GM19324 (cell line): ENCODE measurements at regions not wholly inside any gene's neighbourhood (a gene's known extent, or its start where the extent isn't known, plus 50 kb on each side); places are given as distances from the start of the nearest gene placed in this dataset.
"Not testable (repeated sequence)": the region's sequence is repeated elsewhere in the genome, so short reads cannot be mapped to it uniquely, and the experiment has no call there.

ENCODE experiments used
- ATAC-seq: cut with Tn5 transposase; IDR thresholded peaks from one replicate; pipeline ENCODE4 v1.9.1; 2021; ENCODE audit warnings: mild to moderate bottlenecking, moderate library complexity; ENCODE audit not compliant: unreplicated experiment, low FRiP score

DNA sequence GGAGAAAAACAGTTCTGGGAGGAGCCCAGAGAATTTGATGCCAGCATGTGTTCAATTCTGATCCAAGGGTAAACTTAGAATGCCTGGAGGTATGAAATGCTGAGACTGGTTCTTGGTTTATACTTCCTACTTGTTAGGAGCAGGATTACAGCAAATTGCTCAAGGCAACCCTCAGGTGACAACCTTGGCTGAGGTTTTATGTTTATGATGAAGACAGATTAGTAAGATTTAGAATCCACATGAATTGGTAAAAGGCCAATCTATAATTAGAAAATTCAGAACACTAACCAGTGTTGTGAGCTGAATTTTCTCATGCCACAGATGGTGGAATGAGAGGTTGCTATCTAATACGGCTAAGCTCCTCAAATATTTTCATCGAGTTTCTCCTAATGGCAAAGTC lies 235.3 kb upstream of the NRIP1 start:
- ATAC-seq = no peak

DNA sequence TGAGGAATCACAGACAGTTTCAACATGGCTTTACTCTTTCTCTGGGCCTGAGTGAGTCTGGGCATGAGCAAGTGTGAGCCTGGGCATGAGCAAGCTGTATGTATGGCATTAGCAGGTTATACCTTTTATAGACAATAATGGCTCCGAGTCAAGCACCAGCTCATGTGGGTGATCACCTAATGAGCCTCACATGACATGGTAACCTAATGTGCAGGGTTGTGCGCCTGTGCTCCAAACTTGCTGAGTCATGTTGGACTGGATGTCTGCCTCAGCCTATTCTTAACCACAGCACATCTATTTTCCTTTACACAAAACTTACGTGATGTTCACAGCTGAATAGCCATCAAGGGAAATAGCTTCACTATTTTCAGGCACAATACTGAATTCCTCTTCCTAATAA lies 236.2 kb upstream of the NRIP1 start:
- no peak for ATAC-seq

DNA sequence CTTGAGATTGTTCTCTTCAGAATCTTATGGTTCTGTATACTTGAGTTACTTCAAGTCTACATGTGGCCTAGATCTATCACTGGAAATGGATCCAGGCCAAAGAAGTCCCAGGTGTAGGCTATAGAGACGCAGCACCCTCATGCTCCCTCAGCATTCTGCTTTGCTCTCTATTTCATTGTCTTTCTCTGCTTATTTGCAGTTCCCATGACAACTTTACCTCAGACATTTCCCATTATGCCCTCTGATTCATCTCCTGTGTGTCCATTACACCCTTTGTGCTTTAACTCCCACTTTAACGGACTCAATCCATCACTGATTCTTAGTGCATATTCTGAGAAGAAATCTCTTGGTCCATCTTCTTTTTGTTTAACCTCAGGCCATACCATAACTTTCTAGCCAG lies 236.9 kb upstream of the NRIP1 start:
- no peak for ATAC-seq

DNA sequence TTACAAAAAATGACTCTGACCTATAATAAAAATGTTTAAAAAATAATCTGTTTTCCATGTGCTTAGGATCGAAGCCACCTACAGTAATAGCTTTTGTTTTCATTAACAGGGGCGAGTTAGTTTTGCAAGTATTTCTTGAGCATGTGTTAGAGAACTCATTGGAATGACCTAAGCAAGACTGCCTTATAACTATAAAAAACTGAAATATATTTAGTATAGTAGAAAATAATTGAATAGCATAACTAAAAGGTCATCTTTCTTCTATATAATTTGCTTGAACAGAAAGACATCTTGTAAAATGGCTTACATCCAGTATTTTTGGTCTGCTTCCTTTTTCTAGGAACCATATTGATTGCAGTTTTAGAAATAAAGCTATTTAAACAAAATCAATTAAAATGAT lies 241.5 kb upstream of the NRIP1 start:
- no peak for ATAC-seq

DNA sequence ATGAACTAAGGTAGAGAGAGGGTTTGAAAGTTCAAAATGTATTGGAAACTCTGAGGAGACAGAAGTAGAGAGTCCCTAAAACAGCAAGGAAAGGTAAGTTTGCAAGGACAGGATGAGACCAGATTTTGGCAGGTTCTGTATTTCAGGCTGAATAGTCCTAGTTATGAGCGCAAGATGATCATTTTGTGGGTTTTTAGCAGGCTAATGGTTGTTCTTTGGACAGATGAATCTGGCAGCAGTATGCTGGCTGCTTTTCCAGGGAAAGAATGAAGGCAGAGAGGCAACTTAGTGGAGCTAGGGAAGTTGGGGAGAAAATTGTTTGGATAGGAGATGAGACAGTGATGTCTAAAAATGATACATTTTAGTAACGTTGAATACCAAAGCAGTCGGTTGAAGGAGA lies 243.5 kb upstream of the NRIP1 start:
- no peak for ATAC-seq

DNA sequence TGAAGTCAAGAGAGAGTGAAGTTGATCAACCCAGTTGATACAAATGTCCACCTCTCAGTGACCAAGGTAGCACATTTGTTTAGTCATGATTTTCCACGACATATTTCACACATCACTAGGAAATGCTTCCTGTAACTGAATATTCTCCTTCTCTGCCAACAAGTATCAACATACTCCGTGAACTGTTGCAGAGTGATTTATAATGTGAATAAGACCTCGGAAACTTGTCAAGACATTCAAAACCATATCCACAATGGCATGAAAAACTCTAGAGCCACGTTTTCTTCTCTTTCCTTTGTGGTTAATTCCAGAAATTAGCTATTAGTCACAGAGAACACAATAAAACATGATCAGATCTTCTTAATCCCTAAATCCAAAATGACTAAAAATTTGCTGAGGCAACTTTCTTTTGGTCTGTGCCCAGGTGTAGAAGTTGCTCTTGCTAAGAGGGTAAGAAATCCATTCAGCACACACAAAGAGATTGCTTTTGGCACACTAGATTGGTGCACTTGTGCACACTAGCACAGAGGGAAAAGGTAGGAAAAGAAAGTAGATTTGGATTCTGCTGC lies 244.3 kb upstream of the NRIP1 start:
- ATAC-seq = no peak

DNA sequence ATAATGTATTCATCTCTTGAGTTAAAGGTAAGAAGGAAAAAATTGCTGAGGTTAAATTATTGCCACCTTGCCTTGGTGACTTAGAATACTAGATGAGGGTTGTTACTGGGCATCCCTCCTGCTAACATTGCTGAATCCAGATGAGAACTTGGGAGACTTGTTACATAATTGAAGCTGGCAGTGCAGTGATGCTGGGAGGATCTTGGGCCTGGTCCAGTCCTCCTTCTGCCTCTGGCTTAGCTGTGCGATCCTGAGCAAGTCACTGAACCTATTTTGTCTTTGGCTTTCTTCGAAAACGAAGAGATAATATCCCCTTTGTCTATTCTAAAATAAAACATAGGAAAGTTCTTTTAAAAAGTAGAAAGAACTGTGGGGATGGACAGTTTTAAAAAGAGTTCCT lies 244.9 kb upstream of the NRIP1 start:
- no peak for ATAC-seq

DNA sequence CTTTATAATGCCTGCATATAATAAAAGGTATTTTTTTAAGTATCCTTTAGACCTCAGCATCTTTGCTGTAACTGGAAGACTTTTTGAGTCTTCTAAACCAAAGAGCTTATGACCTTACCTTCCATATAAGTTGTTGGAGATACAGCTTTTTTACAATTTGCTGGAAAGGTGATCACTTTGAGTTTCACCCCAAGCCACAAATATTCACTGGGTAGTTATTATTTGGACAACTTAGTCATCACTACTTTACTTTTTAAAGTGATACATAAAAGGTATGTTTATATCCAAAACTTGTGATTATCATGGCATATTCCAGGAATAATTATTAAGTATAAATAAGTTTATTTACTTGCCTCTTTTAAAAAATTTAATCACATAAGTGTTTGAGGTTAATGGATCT lies 246.7 kb upstream of the NRIP1 start:
- no peak for ATAC-seq

DNA sequence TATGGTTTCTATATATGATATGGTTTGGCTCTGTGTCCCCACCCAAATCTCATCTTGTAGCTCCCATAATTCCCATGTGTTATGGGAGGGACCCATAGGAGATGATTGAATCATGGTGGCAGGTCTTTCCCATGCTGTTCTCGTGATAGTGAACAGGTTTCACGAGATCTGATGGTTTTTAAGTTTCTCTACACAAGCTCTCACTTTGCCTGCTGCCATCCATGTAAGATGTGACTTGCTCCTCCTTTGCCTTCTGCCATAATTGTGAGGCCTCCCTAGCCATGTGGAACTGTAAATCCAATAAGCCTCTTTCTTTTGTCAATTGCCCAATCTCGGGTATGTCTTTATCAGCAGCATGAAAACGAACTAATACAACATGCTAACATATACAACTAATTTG lies 252.2 kb upstream of the NRIP1 start:
- ATAC-seq = not testable (repeated sequence)

DNA sequence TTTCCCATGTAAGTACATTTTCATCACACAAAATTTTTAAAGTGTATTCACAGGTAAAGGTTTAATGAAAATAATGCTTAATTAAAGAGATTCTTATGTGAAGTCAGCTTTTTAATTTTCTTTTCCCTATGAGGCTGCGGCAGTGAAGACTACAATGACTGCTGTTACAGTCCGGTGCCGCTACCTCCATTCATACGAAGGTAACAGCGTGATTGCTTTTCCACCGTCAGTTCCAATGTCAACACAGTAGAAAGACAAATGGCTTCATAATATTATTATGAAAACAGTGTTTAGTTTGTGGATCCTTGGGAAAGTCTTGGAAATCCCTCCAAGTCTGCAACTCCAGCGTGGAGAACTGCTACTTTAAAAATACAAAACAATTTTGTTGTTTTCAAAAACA lies 254.9 kb upstream of the NRIP1 start:
- ATAC-seq = no peak

DNA sequence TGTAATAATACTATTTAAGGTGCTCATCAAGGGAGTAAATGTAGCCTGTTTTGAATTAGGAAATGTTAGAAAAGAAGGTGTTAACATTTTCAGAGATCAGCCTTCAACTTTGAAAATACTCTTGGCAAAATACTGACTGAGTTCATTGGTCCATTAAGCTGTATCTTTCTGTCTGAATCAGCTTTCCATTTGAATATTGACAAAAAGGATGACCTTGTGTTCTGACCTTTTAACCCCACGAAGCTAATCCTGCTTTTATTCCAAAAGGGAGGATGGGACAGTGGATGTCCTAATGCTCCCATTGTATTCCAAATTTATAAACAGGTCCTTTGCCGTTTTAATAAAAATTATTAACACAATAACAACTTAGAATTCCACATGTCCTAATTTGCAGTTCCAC lies 259.7 kb upstream of the NRIP1 start:
- ATAC-seq = no peak

DNA sequence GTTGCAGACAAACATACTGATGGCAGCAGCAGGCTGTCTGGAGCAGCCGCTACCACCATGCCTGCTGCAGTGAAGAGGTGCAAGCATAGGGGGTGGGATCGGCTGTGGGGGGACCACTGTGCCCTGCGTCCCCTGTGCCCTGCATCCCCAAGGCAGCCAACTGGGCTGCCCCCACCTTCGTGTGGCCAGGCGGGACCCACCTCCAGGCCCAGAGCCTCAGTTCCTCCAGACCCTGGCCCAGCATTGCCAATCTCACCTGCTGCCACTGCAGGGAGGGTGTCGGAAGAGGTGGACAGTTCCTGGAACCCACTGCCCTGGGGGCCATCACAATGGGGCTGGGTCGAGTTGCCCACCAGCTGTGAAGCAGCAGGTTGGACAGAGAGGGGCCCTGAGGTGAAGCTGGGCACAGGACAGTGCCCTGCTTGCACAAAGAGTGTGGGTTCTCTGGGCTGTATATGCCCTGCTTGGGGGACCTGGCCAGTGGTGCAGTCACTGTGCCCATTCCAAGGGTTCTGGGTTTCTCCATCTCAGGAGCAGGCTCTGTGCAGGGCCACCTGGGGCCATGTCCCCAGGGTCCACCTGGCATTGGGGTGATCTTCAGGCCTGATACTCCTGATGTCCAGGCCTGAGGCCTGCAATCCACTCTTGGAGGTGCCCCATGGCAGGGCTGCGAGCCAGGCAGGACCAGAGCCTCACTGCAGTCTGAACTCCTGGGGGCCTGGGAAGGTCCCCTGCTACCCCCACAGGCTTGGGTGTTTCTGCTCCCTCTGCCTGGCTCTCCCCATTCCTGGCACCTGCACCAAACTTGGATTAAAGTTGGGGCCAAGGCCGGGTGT lies 261.4 kb upstream of the NRIP1 start:
- no peak for ATAC-seq

DNA sequence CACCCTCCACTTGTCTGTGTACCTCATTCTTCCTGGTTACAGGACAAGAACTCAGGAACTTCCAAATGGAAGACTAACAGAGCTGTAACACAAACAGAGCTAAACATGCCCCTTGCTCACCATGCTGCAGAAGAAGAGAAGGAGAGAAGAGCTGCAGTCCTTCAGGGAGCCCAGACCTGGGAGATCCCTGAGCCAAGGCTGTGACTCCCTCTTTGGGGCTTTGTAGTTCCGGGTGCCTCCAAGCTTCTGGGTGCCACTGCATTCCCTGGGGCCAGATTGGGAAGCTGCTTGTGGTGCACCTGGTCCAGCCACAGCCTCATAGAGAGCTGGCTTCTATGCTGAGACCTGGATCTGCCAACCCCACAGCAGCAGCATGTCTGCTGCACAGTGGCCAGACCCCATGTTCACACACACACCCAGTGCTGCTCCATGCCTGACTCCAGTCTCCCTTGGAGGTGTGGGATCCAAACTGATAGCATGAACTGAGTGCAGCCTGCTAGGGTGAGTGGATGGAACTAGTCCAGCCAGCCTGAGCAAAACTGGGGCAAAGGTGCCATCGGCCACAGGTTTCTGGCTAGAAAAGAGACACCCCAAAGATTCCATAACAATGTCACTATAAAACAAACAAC lies 263.0 kb upstream of the NRIP1 start:
- ATAC-seq = no peak

DNA sequence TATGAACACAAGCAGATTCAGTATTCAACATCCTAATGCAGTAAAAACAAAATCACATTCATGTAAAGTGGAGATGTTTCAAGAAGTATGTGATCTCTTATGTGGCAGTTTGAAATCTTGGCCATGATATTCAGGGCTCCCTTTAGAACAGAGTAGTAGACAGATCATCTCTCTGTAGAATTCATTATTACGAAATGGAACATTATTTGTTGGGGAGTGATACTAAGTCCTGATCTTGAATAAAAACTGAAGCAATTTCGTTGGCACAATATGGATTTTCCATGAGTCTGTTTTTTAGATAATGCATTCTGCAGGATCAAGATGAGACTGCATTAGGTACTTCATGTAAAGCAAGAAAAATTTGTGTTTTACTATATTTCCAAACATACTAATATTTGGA lies 264.4 kb upstream of the NRIP1 start:
- no peak for ATAC-seq

DNA sequence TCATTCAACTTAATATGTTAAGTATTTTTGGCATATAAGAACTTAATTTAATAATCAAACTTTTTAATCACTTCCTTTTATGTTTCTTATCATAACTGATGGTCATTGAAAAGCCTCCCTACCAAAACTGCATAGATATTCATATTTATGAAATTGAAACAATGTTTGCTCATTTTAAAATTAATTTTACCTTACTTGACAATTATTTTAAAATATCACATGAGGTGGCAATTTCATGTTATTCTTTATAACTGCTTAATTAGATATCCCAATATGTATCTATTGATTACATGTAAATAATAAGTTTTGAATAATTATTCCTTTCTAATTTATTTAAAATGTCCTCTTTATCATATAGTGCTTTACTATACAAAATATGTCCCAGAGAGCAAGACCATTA lies 266.1 kb upstream of the NRIP1 start:
- no peak for ATAC-seq

DNA sequence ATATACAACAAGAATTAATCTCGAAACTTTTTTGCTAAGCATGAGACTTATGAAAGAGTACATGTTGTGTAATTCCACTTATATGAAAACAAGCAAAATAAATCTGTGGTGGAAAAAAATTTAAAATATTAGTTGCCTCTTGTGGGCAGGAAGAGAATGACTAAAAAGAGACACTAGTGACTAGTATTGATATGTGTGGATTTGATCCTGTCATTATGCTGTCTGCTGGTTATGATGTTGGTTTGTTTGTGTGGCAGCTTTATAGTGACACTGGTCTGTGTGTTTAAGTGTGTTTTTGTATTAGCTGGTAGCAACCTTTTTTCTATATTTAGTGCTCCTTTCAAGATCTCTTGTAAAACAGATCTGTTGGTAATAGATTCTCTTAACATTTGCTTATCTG lies 267.8 kb upstream of the NRIP1 start:
- no peak for ATAC-seq

DNA sequence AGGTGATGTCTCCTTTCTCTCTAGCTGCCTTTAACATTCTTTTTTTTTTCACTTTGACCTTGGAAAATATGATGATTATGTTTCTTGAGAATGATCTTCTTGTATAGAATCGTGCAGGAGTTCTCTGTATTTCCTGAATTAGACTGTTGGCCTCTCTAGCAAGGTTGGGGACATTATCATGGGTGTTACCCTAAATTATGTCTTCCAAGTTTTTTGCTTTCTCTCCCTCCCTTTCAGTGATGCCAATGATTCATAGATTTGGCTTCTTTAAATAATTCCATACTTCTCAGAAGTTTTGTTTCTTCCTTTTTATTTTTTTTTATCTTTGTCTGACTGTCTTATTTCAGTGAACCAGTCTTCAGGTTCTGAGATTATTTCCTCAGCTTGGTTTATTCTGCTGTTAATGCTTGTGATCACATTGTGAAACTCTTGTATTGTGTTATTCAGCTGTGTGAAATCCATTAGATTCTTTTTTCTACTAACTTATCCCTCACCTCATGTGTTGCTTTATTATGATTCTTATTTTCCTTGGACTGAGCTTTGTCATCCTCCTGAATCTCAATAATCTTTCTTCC lies 268.4 kb upstream of the NRIP1 start:
- ATAC-seq = no peak

DNA sequence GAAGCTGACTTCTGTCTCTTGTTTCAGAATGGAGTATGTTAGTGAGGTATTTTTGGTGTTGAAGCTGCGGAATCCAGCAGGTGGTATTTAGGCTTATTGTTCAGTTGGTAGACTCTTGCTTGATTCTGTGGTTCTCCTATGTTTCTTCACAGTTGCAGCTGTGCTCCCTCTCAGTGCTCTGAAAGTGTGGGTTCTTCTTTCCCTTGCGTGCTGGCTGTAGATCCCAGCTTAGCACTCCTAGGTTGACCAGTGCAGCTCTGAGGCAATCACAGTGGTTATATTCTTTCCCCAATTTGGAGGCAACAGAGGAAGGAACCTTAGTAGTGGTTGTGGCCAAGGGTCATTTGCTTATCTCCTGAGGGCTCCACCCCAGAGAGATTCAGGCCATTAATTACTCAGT lies 269.2 kb upstream of the NRIP1 start:
- no peak for ATAC-seq

DNA sequence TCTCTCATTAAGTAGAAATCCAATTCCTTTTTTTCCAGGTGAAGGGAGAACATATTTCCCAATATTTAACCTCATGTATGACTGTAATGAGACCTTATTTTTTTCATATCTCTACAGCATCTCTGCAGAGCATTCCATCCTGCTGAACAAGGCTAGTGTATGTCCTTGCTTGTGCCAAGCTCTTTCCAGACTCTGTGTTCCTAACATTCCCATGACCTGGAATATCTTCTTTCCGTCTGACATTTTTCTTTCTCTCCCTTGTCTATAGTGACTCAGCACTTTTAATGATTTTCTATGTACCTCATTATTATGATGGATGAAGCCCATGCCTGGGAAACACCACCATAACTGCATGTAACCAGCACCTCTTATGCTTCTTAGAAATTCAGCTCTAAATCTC lies 278.3 kb upstream of the NRIP1 start:
- ATAC-seq = no peak

DNA sequence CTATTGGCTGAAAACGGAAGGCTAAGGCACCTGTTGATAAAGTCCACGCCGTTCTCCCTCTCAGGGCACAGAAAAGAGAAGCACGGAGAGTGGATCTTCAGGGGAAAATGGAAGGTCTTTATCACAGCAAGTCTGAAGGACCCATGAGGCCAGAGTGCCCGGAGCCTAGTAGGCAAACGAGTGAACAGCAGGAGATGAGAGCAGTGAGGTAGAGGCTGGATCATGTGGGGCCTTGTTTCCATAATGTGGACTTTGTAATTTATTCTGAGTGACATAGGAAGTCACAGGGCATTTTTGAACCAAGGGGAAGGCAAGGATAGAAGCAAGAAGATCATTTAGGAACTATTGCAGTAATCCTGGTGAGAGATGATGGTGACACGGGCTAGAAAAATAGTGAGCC lies 287.2 kb upstream of the NRIP1 start:
- no peak for ATAC-seq

DNA sequence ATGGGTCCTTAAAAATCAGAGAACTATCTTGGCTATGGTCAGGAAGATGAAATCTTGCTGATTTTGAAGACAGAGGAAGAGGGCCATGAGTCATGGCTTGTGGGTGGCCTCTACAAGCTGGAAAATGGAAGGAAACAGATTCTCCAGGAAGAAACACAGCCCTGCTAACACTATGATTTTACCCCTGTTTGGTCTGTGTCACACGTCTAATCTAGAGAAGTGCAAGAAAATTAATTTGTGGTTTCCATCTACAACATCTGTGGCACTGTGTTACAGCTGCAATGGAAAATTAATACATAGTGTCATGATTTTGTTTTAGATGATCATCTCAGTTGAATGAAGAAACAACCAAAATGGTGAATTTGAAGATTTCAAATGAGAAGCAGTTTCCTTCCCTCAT lies 288.7 kb upstream of the NRIP1 start:
- no peak for ATAC-seq

DNA sequence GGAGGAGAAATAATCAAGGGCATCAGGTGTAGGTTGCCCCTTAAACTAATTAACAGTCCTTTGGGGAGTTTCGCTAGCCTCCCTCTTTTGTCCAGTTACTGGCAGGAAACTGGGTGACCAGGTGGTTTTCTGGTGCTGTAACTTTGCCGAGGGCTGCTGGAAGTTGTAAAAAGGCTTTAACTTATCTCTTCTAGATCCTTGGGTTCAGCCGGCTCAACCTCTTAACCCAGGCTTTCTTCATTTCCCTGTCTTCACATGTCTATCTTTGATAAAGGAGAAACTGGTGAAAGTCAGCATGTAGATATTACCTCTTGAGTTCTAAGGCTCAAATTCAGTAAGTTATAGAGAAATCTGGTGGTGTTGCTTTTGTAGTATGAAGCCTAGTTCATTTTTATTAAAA lies 289.7 kb upstream of the NRIP1 start:
- ATAC-seq = no peak
